LoVo (cell line): ENCODE measurements at regions not wholly inside any gene's neighbourhood (a gene's known extent, or its start where the extent isn't known, plus 50 kb on each side); places are given as distances from the start of the nearest gene placed in this dataset.
"Not testable (repeated sequence)": the region's sequence is repeated elsewhere in the genome, so short reads cannot be mapped to it uniquely, and the experiment has no call there.

ENCODE experiments used
- DNase-seq: peaks from one replicate; pipeline ENCODE4 v3.0.0-alpha.2; 2016; ENCODE audit warnings: low spot score

GRCh38 chr5:8811581-8811980 lies 734.3 kb downstream of the SEMA5A start:
- no peak for DNase-seq

- no peak for DNase-seq
These were observed 732.7 kb downstream of the SEMA5A start for GRCh38 chr5:8813180-8813579.

GRCh38 chr5:8814105-8814504 lies 731.8 kb downstream of the SEMA5A start:
- no peak for DNase-seq

- DNase-seq: no peak
These were observed 721.5 kb downstream of the SEMA5A start for GRCh38 chr5:8824371-8824770.

- DNase-seq: no peak
These were observed 720.6 kb downstream of the SEMA5A start for GRCh38 chr5:8825139-8825757.

- no peak for DNase-seq
These were observed 719.4 kb downstream of the SEMA5A start for GRCh38 chr5:8826508-8826907.

- DNase-seq: no peak
These were observed 718.2 kb downstream of the SEMA5A start for GRCh38 chr5:8827696-8828095.

- DNase-seq: no peak
These were observed 717.1 kb downstream of the SEMA5A start for GRCh38 chr5:8828596-8829322.

- DNase-seq: no peak
These were observed 716.4 kb downstream of the SEMA5A start for GRCh38 chr5:8829323-8830029.

GRCh38 chr5:8831251-8831650 lies 714.6 kb downstream of the SEMA5A start:
- DNase-seq: no peak

- no peak for DNase-seq
These were observed 714.0 kb downstream of the SEMA5A start for GRCh38 chr5:8831854-8832253.

GRCh38 chr5:8839361-8840055 lies 706.4 kb downstream of the SEMA5A start:
- DNase-seq: no peak

- no peak for DNase-seq
These were observed 705.6 kb downstream of the SEMA5A start for GRCh38 chr5:8840237-8840636.

- not testable (repeated sequence) for DNase-seq
These were observed 705.1 kb downstream of the SEMA5A start for GRCh38 chr5:8840746-8841145.

GRCh38 chr5:8842971-8843551 lies 702.8 kb downstream of the SEMA5A start:
- DNase-seq: no peak

- DNase-seq: no peak
These were observed 702.1 kb downstream of the SEMA5A start for GRCh38 chr5:8843771-8844170.

- no peak for DNase-seq
These were observed 701.7 kb downstream of the SEMA5A start for GRCh38 chr5:8844206-8844605.

- DNase-seq: no peak
These were observed 701.0 kb downstream of the SEMA5A start for GRCh38 chr5:8844847-8845246.

- no peak for DNase-seq
These were observed 700.6 kb downstream of the SEMA5A start for GRCh38 chr5:8845296-8845695.

- DNase-seq: no peak
These were observed 697.5 kb downstream of the SEMA5A start for GRCh38 chr5:8848366-8848765.

GRCh38 chr5:8848997-8849594 lies 696.8 kb downstream of the SEMA5A start:
- no peak for DNase-seq

- no peak for DNase-seq
These were observed 694.8 kb downstream of the SEMA5A start for GRCh38 chr5:8851101-8851500.
